A549 (cell line): ENCODE measurements at regions not wholly inside any gene's neighbourhood (a gene's known extent, or its start where the extent isn't known, plus 50 kb on each side); places are given as distances from the start of the nearest gene placed in this dataset.

Experiments
- ATAC-seq, 2 experiments: fragments of 200-7000 bp in 1 of 2; fragments of >200 bp in 1 of 2; cut with Nextera tagmentation in 1 of 2; cut with Tn5 transposase in 1 of 2; 3 replicates each; pipeline versions ENCODE4 v1.8.0 to v1.9.1; 2018 to 2020; ENCODE audit warnings: mild to moderate bottlenecking in 1 of 2, moderate library complexity in 1 of 2
- CTCF ChIA-PET: fragments of 300-600 bp; sonication (Branson Sonifier 250); formaldehyde crosslinking; extraction: SDS; loops from one replicate; lab custom pipeline; 2021; ENCODE audit warnings: antibody characterized with exemption, inconsistent platforms; lab: Yijun Ruan, JAX
- POLR2A ChIA-PET: fragments of 350-600 bp; formaldehyde crosslinking; extraction: SDS; loops from one replicate; lab custom pipeline; 2021; ENCODE audit warnings: antibody characterized with exemption, inconsistent platforms; lab: Yijun Ruan, JAX
- DNase-seq, 2 experiments: peaks; one replicate each; pipeline versions ENCODE4 v3.0.0 to v3.0.0-alpha.2; 2011 to 2016; ENCODE audit warnings: low read depth in 1 of 2, low spot score in 1 of 2
- FAIRE-seq: peaks from 2 replicates; lab custom pipeline; 2011; peaks lifted over from hg19 to GRCh38; lab: Jason Lieb, UNC
- H3K27ac ChIP-seq, 2 experiments: fragments of >200 bp; sonication (Bioruptor Twin); formaldehyde crosslinking; 3 replicates each; pipeline ENCODE4 v1.5.1; 2016 to 2017
- H3K4me1 ChIP-seq: fragments of >200 bp; sonication (Bioruptor Twin); formaldehyde crosslinking; 3 replicates; pipeline ENCODE4 v1.6.1; 2016
- H3K4me2 ChIP-seq: fragments of >200 bp; sonication (Bioruptor Twin); formaldehyde crosslinking; 3 replicates; pipeline ENCODE4 v1.6.1; 2016
- H3K4me3 ChIP-seq: fragments of >200 bp; sonication (Bioruptor Twin); formaldehyde crosslinking; 3 replicates; pipeline ENCODE4 v1.5.1; 2016
- H3K9me3 ChIP-seq: fragments of >200 bp; sonication (Bioruptor Twin); formaldehyde crosslinking; 3 replicates; pipeline ENCODE4 v1.6.1; 2016
- ESRRA ChIP-seq: fragments of 150-350 bp; IDR thresholded peaks from 2 replicates; pipeline ENCODE4 v1.6.1; 2014; ENCODE audit warnings: mild to moderate bottlenecking, low read length, borderline replicate concordance
- FOSL2 ChIP-seq, 2 experiments: fragments of 450-650 bp in 1 of 2; fragments of >200 bp in 1 of 2; sonication (Bioruptor Twin) in 1 of 2; formaldehyde crosslinking; IDR thresholded peaks; 2 replicates each; pipeline versions ENCODE4 v1.5.0 to v1.6.1; 2016 to 2020; ENCODE audit warnings: mild to moderate bottlenecking in 1 of 2, moderate library complexity in 1 of 2
- FOXS1 ChIP-seq: fragments of 250-450 bp; sonication (Bioruptor Pico); IDR thresholded peaks from 2 replicates; pipeline ENCODE4 v1.5.0; 2020; ENCODE audit warnings: mild to moderate bottlenecking, moderate library complexity
- HOXA7 ChIP-seq: fragments of 250-450 bp; sonication (Bioruptor Pico); IDR thresholded peaks from 2 replicates; pipeline ENCODE4 v1.5.0; 2020; ENCODE audit warnings: mild to moderate bottlenecking, moderate library complexity
- JUN ChIP-seq, 2 experiments: fragments of >200 bp; sonication (Bioruptor Twin); formaldehyde crosslinking; IDR thresholded peaks; 2 replicates in 1 of 2; 3 replicates in 1 of 2; pipeline ENCODE4 v1.6.1; 2016 to 2017
- SMC3 ChIP-seq: fragments of >200 bp; sonication (Bioruptor Twin); formaldehyde crosslinking; IDR thresholded peaks from 3 replicates; pipeline ENCODE4 v1.6.1; 2018; ENCODE audit warnings: inconsistent platforms
- ZSCAN20 ChIP-seq: fragments of 250-450 bp; sonication (Bioruptor Pico); IDR thresholded peaks from 2 replicates; pipeline ENCODE4 v1.8.0; 2022; ENCODE audit warnings: mild to moderate bottlenecking, moderate library complexity
- WGBS: methylation state at CpG from one replicate; pipeline ENCODE4 v1.1.6; 2017; ENCODE audit errors: missing lambda C conversion rate; 5-methylcytosine and 5-hydroxymethylcytosine counted together
- small RNA-seq, 6 experiments: library from RNA; depleted of rRNA; stranded (forward); fragments of <200 nt; gene quantifications; one replicate each; pipeline ENCODE3, GENCODE V24; 2012
- TF ChIP-seq, protein P1 (sequence below): fragments of 250-450 bp; sonication (Bioruptor Pico); IDR thresholded peaks from 2 replicates; pipeline ENCODE4 v1.5.0; 2020; ENCODE audit warnings: low read depth, mild to moderate bottlenecking, moderate library complexity

- TF ChIP-seq FOSL2 (IDR thresholded peaks at IDR 0.05) = no peak
- no peak for TF ChIP-seq FOSL2 (CRISPR knock-in tag; IDR thresholded peaks at IDR 0.05)
- no peak for TF ChIP-seq FOXS1 (CRISPR knock-in tag)
- TF ChIP-seq ESRRA = no peak
- TF ChIP-seq ZSCAN20 = no peak
- TF ChIP-seq HOXA7 (CRISPR knock-in tag) = no peak
- TF ChIP-seq SMC3 = no peak
- no peak overlapping the region for H3K4me2 ChIP-seq
- FAIRE-seq (no peak), ATAC-seq (no peak), DNase-seq (no peak)
- ChIA-PET POLR2A (no interaction called here), CTCF (no interaction called here)
- H3K27ac ChIP-seq = no peak overlapping the region
- no peak overlapping the region for H3K4me3 ChIP-seq
- no CpG with 5 or more reads among the region's 38 CpGs for WGBS
- 0 out of 3 replicates have a peak, but pooled peaks cover 7% of the 10 kb centered on the region for H3K9me3 ChIP-seq
- no peaks in the 10 kb centered on the region for H3K4me1 ChIP-seq
Observed at GRCh38 chr16:31819386-31819785, 54.2 kb upstream of the ZNF267 start.

DNA sequence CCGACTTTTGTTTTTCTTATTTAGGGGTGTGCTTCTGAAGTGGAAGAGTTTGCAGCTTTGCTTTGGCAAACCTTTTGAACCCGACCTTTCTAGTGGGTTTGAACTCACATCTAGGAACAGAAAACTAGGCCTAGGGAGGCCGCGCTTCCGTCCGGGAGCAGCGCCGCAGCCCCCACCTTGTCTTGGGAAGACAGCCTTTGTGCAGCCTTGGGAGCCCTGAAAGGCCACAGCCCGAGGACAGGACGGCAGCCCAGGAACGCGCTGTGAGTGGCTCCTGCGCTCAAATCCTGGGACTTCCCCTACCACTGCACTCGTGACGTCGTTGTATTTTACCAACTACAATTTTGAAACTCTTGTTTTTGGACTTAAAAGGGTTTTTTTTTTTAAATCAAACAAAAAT lies 53.7 kb upstream of the ZNF267 start:
- Histone ChIP-seq H3K27ac (no peak overlapping the region), H3K4me2 (no peak overlapping the region), H3K4me3 (no peak overlapping the region)
- ChIA-PET POLR2A (no interaction called here), CTCF (no interaction called here)
- no peak for DNase-seq
- no peak for TF ChIP-seq JUN (IDR thresholded peaks at IDR 0.05)
- TF ChIP-seq, protein P1, sequence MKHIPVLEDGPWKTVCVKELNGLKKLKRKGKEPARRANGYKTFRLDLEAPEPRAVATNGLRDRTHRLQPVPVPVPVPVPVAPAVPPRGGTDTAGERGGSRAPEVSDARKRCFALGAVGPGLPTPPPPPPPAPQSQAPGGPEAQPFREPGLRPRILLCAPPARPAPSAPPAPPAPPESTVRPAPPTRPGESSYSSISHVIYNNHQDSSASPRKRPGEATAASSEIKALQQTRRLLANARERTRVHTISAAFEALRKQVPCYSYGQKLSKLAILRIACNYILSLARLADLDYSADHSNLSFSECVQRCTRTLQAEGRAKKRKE (CRISPR knock-in tag) = no peak
- TF ChIP-seq, all 56 proteins: peak for 0
- H3K9me3 ChIP-seq = 0 out of 3 replicates have a peak, but pooled peaks cover 7% of the 10 kb centered on the region
- FAIRE-seq (no peak), ATAC-seq (no peak)
- no peaks in the 10 kb centered on the region for H3K4me1 ChIP-seq
- 57% methylated on average over 16 of the region's 16 CpGs for WGBS

Small RNA genes in the stretch of these regions (small RNA-seq; reads per million reads assigned to genes)
- gene AC074050.1 = 0 reads per million in 6 experiments
